Loucy (cell line): ENCODE measurements at regions not wholly inside any gene's neighbourhood (a gene's known extent, or its start where the extent isn't known, plus 50 kb on each side); places are given as distances from the start of the nearest gene placed in this dataset.

ENCODE experiments used
- H2AFZ ChIP-seq: fragments of 200-600 bp; sonication (generic); 2 replicates; pipeline ENCODE4 v1.6.0; 2016; ENCODE audit warnings: antibody characterized with exemption, mild to moderate bottlenecking, low read length, moderate library complexity
- H3F3A ChIP-seq: fragments of 200-600 bp; 2 replicates; pipeline ENCODE4 v1.6.0; 2016; ENCODE audit warnings: antibody characterized with exemption, low read depth, mild to moderate bottlenecking
- H3K27me3 ChIP-seq: fragments of 200-600 bp; sonication (generic); 2 replicates; pipeline ENCODE4 v1.6.1; 2014; ENCODE audit warnings: low read length, mild to moderate bottlenecking; ENCODE audit not compliant: insufficient read depth, poor library complexity, severe bottlenecking
- H3K36me3 ChIP-seq: fragments of 200-600 bp; sonication (generic); 2 replicates; pipeline ENCODE4 v1.6.1; 2016; ENCODE audit warnings: low read length; ENCODE audit not compliant: insufficient read depth
- H3K4me1 ChIP-seq: fragments of 200-600 bp; sonication (generic); 2 replicates; pipeline ENCODE4 v1.5.1; 2014; ENCODE audit warnings: low read length, mild to moderate bottlenecking; ENCODE audit not compliant: insufficient read depth, poor library complexity, severe bottlenecking
- H3K4me2 ChIP-seq: fragments of 200-600 bp; sonication (generic); 2 replicates; pipeline ENCODE4 v1.6.0; 2014; ENCODE audit warnings: antibody characterized with exemption, low read length, low read depth, mild to moderate bottlenecking; ENCODE audit not compliant: poor library complexity, severe bottlenecking
- H3K4me3 ChIP-seq: fragments of 200-600 bp; sonication (generic); 2 replicates; pipeline ENCODE4 v1.5.1; 2014; ENCODE audit warnings: low read length, mild to moderate bottlenecking, mixed read lengths; ENCODE audit not compliant: poor library complexity, severe bottlenecking
- H3K79me2 ChIP-seq: fragments of 200-600 bp; sonication (generic); 2 replicates; pipeline ENCODE4 v1.6.1; 2014; ENCODE audit warnings: low read length; ENCODE audit not compliant: insufficient read depth
- H3K9ac ChIP-seq: fragments of 200-600 bp; sonication (generic); 2 replicates; pipeline ENCODE4 v1.6.0; 2014; ENCODE audit warnings: mild to moderate bottlenecking, low read depth, low read length, moderate library complexity; ENCODE audit not compliant: poor library complexity, severe bottlenecking
- H3K9me2 ChIP-seq: fragments of 200-600 bp; sonication (generic); replicated peaks from 2 replicates; pipeline ENCODE4 v1.6.1; 2016; ENCODE audit warnings: low read depth, low read length, mixed read lengths
- H3K9me3 ChIP-seq: fragments of 200-600 bp; sonication (generic); 2 replicates; pipeline ENCODE4 v1.6.1; 2014; ENCODE audit warnings: mild to moderate bottlenecking, antibody characterized with exemption, low read length, low read depth; ENCODE audit not compliant: insufficient read depth
- H4K20me1 ChIP-seq: fragments of 200-600 bp; sonication (generic); 2 replicates; pipeline ENCODE4 v1.6.0; 2014; ENCODE audit warnings: antibody characterized with exemption, low read length, mild to moderate bottlenecking; ENCODE audit not compliant: insufficient read depth, poor library complexity, severe bottlenecking
- CTCF ChIP-seq: fragments of 200-600 bp; sonication (generic); conservative IDR thresholded peaks from 2 replicates; pipeline ENCODE4 v1.5.1; 2014; ENCODE audit warnings: mild to moderate bottlenecking, antibody characterized with exemption, low read length
- EZH2phosphoT487 ChIP-seq: fragments of 200-600 bp; IDR thresholded peaks from 2 replicates; pipeline ENCODE4 v1.6.1; 2018; ENCODE audit warnings: antibody characterized with exemption, mild to moderate bottlenecking, moderate library complexity, borderline replicate concordance

GRCh38 chr11:97854357-97854756 is 1166.4 kb upstream of the CNTN5 start:
- no peaks in the 10 kb centered on the region for H3K27me3 ChIP-seq
- no peaks in the 10 kb centered on the region for H3K4me1 ChIP-seq
- H3F3A ChIP-seq, result no peaks in the 10 kb centered on the region
- TF ChIP-seq EZH2phosphoT487 (no peak), CTCF (no peak)
- no peaks in the 10 kb centered on the region for H3K9me3 ChIP-seq
- H3K4me2 ChIP-seq, result no peak overlapping the region
- H4K20me1 ChIP-seq, result no peaks in the 10 kb centered on the region
- no peak overlapping the region for H2AFZ ChIP-seq
- H3K79me2 ChIP-seq, result no peaks in the 10 kb centered on the region
- H3K9ac ChIP-seq, result no peak overlapping the region
- H3K36me3 ChIP-seq, result no peaks in the 10 kb centered on the region
- no peaks in the 10 kb centered on the region for H3K9me2 ChIP-seq
- H3K4me3 ChIP-seq, result no peak overlapping the region

DNA sequence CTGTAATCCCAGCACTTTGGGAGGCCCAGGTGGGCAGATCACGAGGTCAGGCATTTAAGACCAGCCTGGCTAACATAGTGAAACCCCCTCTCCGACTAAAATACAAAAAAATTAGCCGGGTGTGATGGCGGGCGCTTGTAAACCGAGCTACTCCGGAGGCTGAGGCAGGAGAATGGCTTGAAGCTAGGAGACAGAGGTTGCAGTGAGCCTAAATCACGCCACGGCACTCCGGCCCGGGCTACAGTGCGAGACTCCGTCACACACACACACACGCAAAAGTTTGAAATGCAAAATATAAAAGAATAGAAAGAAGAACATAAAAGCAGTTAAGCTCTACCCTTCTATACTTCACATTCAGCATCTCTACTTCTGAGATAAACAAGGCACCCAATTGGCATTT is 1165.9 kb upstream of the CNTN5 start:
- Histone ChIP-seq H3K27me3 (no peaks in the 10 kb centered on the region), H3K9ac (no peak overlapping the region), H3K4me2 (no peak overlapping the region), H3K79me2 (no peaks in the 10 kb centered on the region), H3F3A (no peaks in the 10 kb centered on the region), H3K4me3 (no peak overlapping the region), H3K9me2 (no peaks in the 10 kb centered on the region), H4K20me1 (no peaks in the 10 kb centered on the region), H3K9me3 (no peaks in the 10 kb centered on the region), H2AFZ (no peak overlapping the region), H3K36me3 (no peaks in the 10 kb centered on the region), H3K4me1 (no peaks in the 10 kb centered on the region)
- TF ChIP-seq EZH2phosphoT487 (no peak), CTCF (no peak)

DNA sequence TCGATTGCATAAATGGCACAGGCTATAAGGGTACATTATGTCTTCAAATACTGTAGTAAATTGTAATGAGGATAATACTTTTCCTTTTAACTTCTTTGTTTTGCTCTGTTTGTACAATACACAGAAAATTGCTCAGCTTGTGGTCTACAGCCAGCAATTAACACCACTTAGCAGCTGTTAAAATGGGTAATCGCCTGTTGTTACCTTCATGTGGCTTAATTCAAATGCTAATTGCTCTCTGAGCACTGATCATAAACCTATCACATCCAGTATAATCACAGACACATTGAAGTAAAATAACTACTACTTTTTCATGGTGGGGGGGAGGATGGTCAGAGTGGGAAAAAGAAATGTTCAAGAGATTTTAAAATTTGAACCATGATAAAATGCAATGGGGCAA is 1164.1 kb upstream of the CNTN5 start:
- H2AFZ ChIP-seq, result no peak overlapping the region
- H3K9me2 ChIP-seq, result no peaks in the 10 kb centered on the region
- H3F3A ChIP-seq, result no peaks in the 10 kb centered on the region
- TF ChIP-seq EZH2phosphoT487 (no peak), CTCF (no peak)
- H3K9me3 ChIP-seq, result no peaks in the 10 kb centered on the region
- H3K4me2 ChIP-seq, result no peak overlapping the region
- H3K4me3 ChIP-seq, result no peak overlapping the region
- no peaks in the 10 kb centered on the region for H3K4me1 ChIP-seq
- no peak overlapping the region for H3K9ac ChIP-seq
- no peaks in the 10 kb centered on the region for H3K36me3 ChIP-seq
- H3K27me3 ChIP-seq, result no peaks in the 10 kb centered on the region
- H3K79me2 ChIP-seq, result no peaks in the 10 kb centered on the region
- no peaks in the 10 kb centered on the region for H4K20me1 ChIP-seq
